ENCODE measurements at regions not wholly inside any gene's neighbourhood (a gene's known extent, or its start where the extent isn't known, plus 50 kb on each side); places are given as distances from the start of the nearest gene placed in this dataset.

GRCh38 chr3:111331306-111331705 is 210.7 kb upstream of the CD96 start:
- TF ChIP-seq, protein P1, sequence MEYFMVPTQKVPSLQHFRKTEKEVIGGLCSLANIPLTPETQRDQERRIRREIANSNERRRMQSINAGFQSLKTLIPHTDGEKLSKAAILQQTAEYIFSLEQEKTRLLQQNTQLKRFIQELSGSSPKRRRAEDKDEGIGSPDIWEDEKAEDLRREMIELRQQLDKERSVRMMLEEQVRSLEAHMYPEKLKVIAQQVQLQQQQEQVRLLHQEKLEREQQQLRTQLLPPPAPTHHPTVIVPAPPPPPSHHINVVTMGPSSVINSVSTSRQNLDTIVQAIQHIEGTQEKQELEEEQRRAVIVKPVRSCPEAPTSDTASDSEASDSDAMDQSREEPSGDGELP (CRISPR knock-in tag; IDR thresholded peaks at IDR 0.05; ENCODE audit: borderline replicate concordance): no peak
- TF ChIP-seq, protein P2, sequence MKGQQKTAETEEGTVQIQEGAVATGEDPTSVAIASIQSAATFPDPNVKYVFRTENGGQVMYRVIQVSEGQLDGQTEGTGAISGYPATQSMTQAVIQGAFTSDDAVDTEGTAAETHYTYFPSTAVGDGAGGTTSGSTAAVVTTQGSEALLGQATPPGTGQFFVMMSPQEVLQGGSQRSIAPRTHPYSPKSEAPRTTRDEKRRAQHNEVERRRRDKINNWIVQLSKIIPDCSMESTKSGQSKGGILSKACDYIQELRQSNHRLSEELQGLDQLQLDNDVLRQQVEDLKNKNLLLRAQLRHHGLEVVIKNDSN (CRISPR knock-in tag; IDR thresholded peaks at IDR 0.05): no peak
- TF ChIP-seq, protein P3, sequence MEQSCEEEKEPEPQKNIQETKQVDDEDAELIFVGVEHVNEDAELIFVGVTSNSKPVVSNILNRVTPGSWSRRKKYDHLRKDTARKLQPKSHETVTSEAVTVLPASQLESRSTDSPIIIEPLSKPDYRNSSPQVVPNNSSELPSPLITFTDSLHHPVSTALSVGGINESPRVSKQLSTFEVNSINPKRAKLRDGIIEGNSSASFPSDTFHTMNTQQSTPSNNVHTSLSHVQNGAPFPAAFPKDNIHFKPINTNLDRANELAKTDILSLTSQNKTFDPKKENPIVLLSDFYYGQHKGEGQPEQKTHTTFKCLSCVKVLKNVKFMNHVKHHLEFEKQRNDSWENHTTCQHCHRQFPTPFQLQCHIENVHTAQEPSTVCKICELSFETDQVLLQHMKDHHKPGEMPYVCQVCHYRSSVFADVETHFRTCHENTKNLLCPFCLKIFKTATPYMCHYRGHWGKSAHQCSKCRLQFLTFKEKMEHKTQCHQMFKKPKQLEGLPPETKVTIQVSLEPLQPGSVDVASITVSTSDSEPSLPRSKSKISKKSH (CRISPR knock-in tag; IDR thresholded peaks at IDR 0.05): no peak
- TF ChIP-seq HBP1 (CRISPR knock-in tag; IDR thresholded peaks at IDR 0.05) (no peak), ELF4 (CRISPR knock-in tag; IDR thresholded peaks at IDR 0.05) (no peak), NFXL1 (CRISPR knock-in tag; IDR thresholded peaks at IDR 0.05) (no peak), ZNF274 (IDR thresholded peaks at IDR 0.05; ENCODE audit: borderline replicate concordance, low read depth, low read length) (no peak)
